SK-N-SH treated with all-trans-retinoic acid at 6 μM for 48 hours (cell line): ENCODE measurements at regions not wholly inside any gene's neighbourhood (a gene's known extent, or its start where the extent isn't known, plus 50 kb on each side); places are given as distances from the start of the nearest gene placed in this dataset.

Experiments used
- CSDC2 ChIP-seq: fragments of 250-450 bp; sonication (Bioruptor Pico); IDR thresholded peaks from 2 replicates; pipeline ENCODE4 v1.5.0; 2020; ENCODE audit warnings: mild to moderate bottlenecking, moderate library complexity
- SNAI2 ChIP-seq: fragments of 250-450 bp; sonication (Bioruptor Pico); IDR thresholded peaks from 2 replicates; pipeline ENCODE4 v1.5.0; 2020; ENCODE audit warnings: mild to moderate bottlenecking, moderate library complexity
- ZFP3 ChIP-seq: fragments of 250-450 bp; sonication (Bioruptor Pico); IDR thresholded peaks from 2 replicates; pipeline ENCODE4 v1.5.0; 2020; ENCODE audit warnings: mild to moderate bottlenecking, moderate library complexity
- ZFP30 ChIP-seq: fragments of 450-650 bp; formaldehyde crosslinking; IDR thresholded peaks from 2 replicates; pipeline ENCODE4 v1.5.0; 2022; ENCODE audit warnings: mild to moderate bottlenecking, moderate library complexity

DNA sequence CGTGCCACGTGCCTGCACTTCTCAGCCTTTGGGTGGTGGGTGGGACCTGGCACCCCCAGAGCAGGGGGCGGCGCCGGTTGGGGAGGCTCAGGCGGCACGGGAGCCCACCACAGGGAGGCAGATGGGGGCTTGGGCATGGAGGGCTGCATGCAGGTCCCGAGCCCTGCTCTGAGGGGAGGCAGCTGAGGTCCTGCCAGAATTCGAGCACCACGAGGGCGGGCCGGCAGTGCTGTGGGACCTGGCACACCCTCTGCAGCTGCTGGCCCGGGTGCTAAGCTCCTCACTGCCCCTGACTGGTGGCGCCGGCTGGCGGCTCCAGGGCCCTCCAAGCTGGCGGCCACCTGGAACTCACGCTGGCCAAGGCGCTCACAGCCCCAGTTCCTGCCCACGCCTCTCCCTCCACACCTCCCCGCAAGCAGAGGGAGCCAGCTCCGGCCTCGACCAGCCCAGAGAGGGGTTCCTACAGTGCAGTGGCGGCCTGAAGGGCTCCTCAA, 1176.8 kb upstream of the GYPC start:
- no peak for TF ChIP-seq ZFP30 (CRISPR knock-in tag)
- TF ChIP-seq ZFP3 (CRISPR knock-in tag), result no peak
- no peak for TF ChIP-seq SNAI2 (CRISPR knock-in tag)
- TF ChIP-seq CSDC2, result no peak
